Sigmoid colon (tissue), 4 donors: ENCODE measurements at regions not wholly inside any gene's neighbourhood (a gene's known extent, or its start where the extent isn't known, plus 50 kb on each side); places are given as distances from the start of the nearest gene placed in this dataset.

Experiments used
- EP300 ChIP-seq, 4 donors: sonication (generic); formaldehyde crosslinking; IDR thresholded peaks; one replicate each; pipeline ENCODE4 v1.6.1; 2017; ENCODE audit warnings: antibody characterized with exemption in 4 of 4
- POLR2A ChIP-seq, 2 donors: fragments of 450-650 bp; IDR thresholded peaks; one replicate each; pipeline ENCODE4 v1.6.1; 2016; ENCODE audit warnings: antibody characterized with exemption in 2 of 2, mild to moderate bottlenecking in 2 of 2, moderate library complexity in 2 of 2
- POLR2AphosphoS5 ChIP-seq, 4 donors: sonication (generic); formaldehyde crosslinking; IDR thresholded peaks; one replicate each; pipeline ENCODE4 v1.6.1; 2017; ENCODE audit warnings: antibody characterized with exemption in 4 of 4

GRCh38 chr5:142508591-142508990 lies 177.3 kb downstream of the FGF1 start:
- no peak for TF ChIP-seq POLR2A (IDR thresholded peaks at IDR 0.05)
- no peak for TF ChIP-seq POLR2AphosphoS5 (IDR thresholded peaks at IDR 0.05)
- TF ChIP-seq EP300 (IDR thresholded peaks at IDR 0.05) = no peak
